Neural cell (in vitro differentiated cells): ENCODE measurements at regions not wholly inside any gene's neighbourhood (a gene's known extent, or its start where the extent isn't known, plus 50 kb on each side); places are given as distances from the start of the nearest gene placed in this dataset.

Experiments
- H2AFZ ChIP-seq: fragments of 200-600, 300-800 bp; sonication (generic), shearing (Covaris generic); 2 replicates; pipeline ENCODE4 v1.6.0; 2014; ENCODE audit warnings: low read depth, mild to moderate bottlenecking, antibody characterized with exemption, low read length, moderate library complexity
- H3F3A ChIP-seq: fragments of 200-600 bp; shearing (Covaris generic); 2 replicates; pipeline ENCODE4 v1.6.1; 2016; ENCODE audit warnings: mild to moderate bottlenecking, moderate library complexity, mixed read lengths, antibody characterized with exemption, low read length; ENCODE audit not compliant: insufficient read depth, poor library complexity, severe bottlenecking
- H3K27ac ChIP-seq: fragments of 200-600, 300-800 bp; sonication (generic), shearing (Covaris generic); 2 replicates; pipeline ENCODE4 v1.5.1; 2014; ENCODE audit warnings: mild to moderate bottlenecking, low read length, moderate library complexity
- H3K27me3 ChIP-seq: fragments of 300-800, 200-600 bp; sonication (generic), shearing (Covaris generic); 2 replicates; pipeline ENCODE4 v1.6.0; 2014; ENCODE audit warnings: mild to moderate bottlenecking, low read depth, low read length, moderate library complexity; ENCODE audit not compliant: insufficient read depth
- H3K36me3 ChIP-seq: fragments of 300-800, 200-600 bp; sonication (generic), shearing (Covaris generic); 2 replicates; pipeline ENCODE4 v1.5.1; 2014; ENCODE audit warnings: mild to moderate bottlenecking, antibody characterized with exemption, low read length, moderate library complexity; ENCODE audit not compliant: insufficient read depth
- H3K4me2 ChIP-seq: fragments of 300-800, 200-600 bp; sonication (generic), shearing (Covaris generic); 2 replicates; pipeline ENCODE4 v1.6.0; 2014; ENCODE audit warnings: mild to moderate bottlenecking, low read length
- H3K4me3 ChIP-seq: fragments of 300-800, 200-600 bp; sonication (generic), shearing (Covaris generic); 2 replicates; pipeline ENCODE4 v1.5.1; 2014; ENCODE audit warnings: mild to moderate bottlenecking, low read length, moderate library complexity
- H3K79me2 ChIP-seq: fragments of 200-600 bp; shearing (Covaris generic); replicated peaks from 2 replicates; pipeline ENCODE4 v1.6.0; 2014; ENCODE audit warnings: mild to moderate bottlenecking, low read length, moderate library complexity; ENCODE audit not compliant: insufficient read depth
- H3K9ac ChIP-seq: fragments of 300-800, 200-600 bp; sonication (generic), shearing (Covaris generic); 2 replicates; pipeline ENCODE4 v1.6.1; 2016; ENCODE audit warnings: mild to moderate bottlenecking, low read length, mixed read lengths
- H3K9me2 ChIP-seq: fragments of 200-600 bp; shearing (Covaris generic); 2 replicates; pipeline ENCODE4 v1.6.1; 2016; ENCODE audit warnings: mild to moderate bottlenecking, low read length, mixed read lengths; ENCODE audit not compliant: insufficient read depth
- H3K9me3 ChIP-seq: fragments of 200-600, 300-800 bp; sonication (generic), shearing (Covaris generic); 2 replicates; pipeline ENCODE4 v1.6.1; 2016; ENCODE audit warnings: mild to moderate bottlenecking, mixed run types, low read length, moderate library complexity, mixed read lengths
- H4K20me1 ChIP-seq: fragments of 200-600 bp; shearing (Covaris generic); 2 replicates; pipeline ENCODE4 v1.6.1; 2016; ENCODE audit warnings: mild to moderate bottlenecking, mixed run types; ENCODE audit not compliant: insufficient read depth
- CTCF ChIP-seq: fragments of 450-650 bp; IDR thresholded peaks from 2 replicates; pipeline ENCODE4 v1.5.1; 2014; ENCODE audit warnings: antibody characterized with exemption, mild to moderate bottlenecking, moderate library complexity; ENCODE audit not compliant: poor library complexity, severe bottlenecking
- EP300 ChIP-seq: fragments of 450-650 bp; conservative IDR thresholded peaks from 2 replicates; pipeline ENCODE4 v1.6.1; 2014; ENCODE audit warnings: antibody characterized with exemption, mild to moderate bottlenecking, moderate library complexity; ENCODE audit not compliant: poor library complexity, severe bottlenecking
- EZH2 ChIP-seq: fragments of 200-600, 300-800 bp; shearing (Covaris generic), sonication (generic); IDR thresholded peaks from 2 replicates; pipeline ENCODE4 v1.6.1; 2014; ENCODE audit warnings: antibody characterized with exemption, low read length, borderline replicate concordance, mild to moderate bottlenecking; ENCODE audit not compliant: insufficient read depth, poor library complexity, severe bottlenecking
- MXI1 ChIP-seq: fragments of 450-650 bp; conservative IDR thresholded peaks from 2 replicates; pipeline ENCODE4 v1.6.1; 2014; ENCODE audit warnings: antibody characterized with exemption, mild to moderate bottlenecking; ENCODE audit not compliant: poor library complexity, severe bottlenecking
- POLR2AphosphoS5 ChIP-seq: IDR thresholded peaks from 2 replicates; pipeline ENCODE4 v1.6.1; 2012
- RAD21 ChIP-seq: fragments of 450-650 bp; conservative IDR thresholded peaks from 2 replicates; pipeline ENCODE4 v1.6.1; 2014; ENCODE audit warnings: antibody characterized with exemption, mild to moderate bottlenecking, moderate library complexity
- REST ChIP-seq: IDR thresholded peaks from 2 replicates; pipeline ENCODE4 v1.6.1; 2012; ENCODE audit warnings: borderline replicate concordance
- SMC3 ChIP-seq: fragments of 450-650 bp; conservative IDR thresholded peaks from 2 replicates; pipeline ENCODE4 v1.6.1; 2014; ENCODE audit warnings: antibody characterized with exemption, mild to moderate bottlenecking, moderate library complexity; ENCODE audit not compliant: poor library complexity
- TAF1 ChIP-seq: IDR thresholded peaks from 2 replicates; pipeline ENCODE4 v1.6.1; 2012; ENCODE audit warnings: low read depth

- Histone ChIP-seq H3F3A (no peaks in the 10 kb centered on the region), H2AFZ (no peak overlapping the region), H3K36me3 (no peaks in the 10 kb centered on the region), H3K4me3 (no peak overlapping the region), H3K9me3 (no peaks in the 10 kb centered on the region), H3K79me2 (no peaks in the 10 kb centered on the region), H4K20me1 (no peaks in the 10 kb centered on the region), H3K4me2 (no peak overlapping the region), H3K9ac (no peak overlapping the region), H3K27ac (no peak overlapping the region), H3K27me3 (no peaks in the 10 kb centered on the region), H3K9me2 (no peaks in the 10 kb centered on the region)
- TF ChIP-seq RAD21, result no peak
- no peak for TF ChIP-seq POLR2AphosphoS5
- no peak for TF ChIP-seq CTCF
- TF ChIP-seq TAF1, result no peak
- no peak for TF ChIP-seq EP300
- TF ChIP-seq SMC3, result no peak
- no peak for TF ChIP-seq EZH2
- no peak for TF ChIP-seq MXI1
- no peak for TF ChIP-seq REST
Observed at GRCh38 chr13:103873725-103874124, 807.5 kb upstream of the SLC10A2 start.

GRCh38 chr13:103866048-103866447, 799.8 kb upstream of the SLC10A2 start:
- Histone ChIP-seq H3K4me2 (no peak overlapping the region), H3K27me3 (no peaks in the 10 kb centered on the region), H2AFZ (no peak overlapping the region), H3K79me2 (no peaks in the 10 kb centered on the region), H3K4me3 (no peak overlapping the region), H3K9me2 (no peaks in the 10 kb centered on the region), H3K9me3 (no peaks in the 10 kb centered on the region), H3K9ac (no peak overlapping the region), H3K36me3 (no peaks in the 10 kb centered on the region), H3F3A (no peaks in the 10 kb centered on the region), H4K20me1 (no peaks in the 10 kb centered on the region), H3K27ac (no peak overlapping the region)
- TF ChIP-seq SMC3 (no peak), EZH2 (no peak), EP300 (no peak), REST (no peak)
